IPS DF 19.7 (cell line): ENCODE measurements at regions not wholly inside any gene's neighbourhood (a gene's known extent, or its start where the extent isn't known, plus 50 kb on each side); places are given as distances from the start of the nearest gene placed in this dataset.

Experiments used
- DNase-seq: peaks from one replicate; pipeline ENCODE4 v3.0.0-alpha.2; 2013; ENCODE audit warnings: low read depth, low spot score

DNA sequence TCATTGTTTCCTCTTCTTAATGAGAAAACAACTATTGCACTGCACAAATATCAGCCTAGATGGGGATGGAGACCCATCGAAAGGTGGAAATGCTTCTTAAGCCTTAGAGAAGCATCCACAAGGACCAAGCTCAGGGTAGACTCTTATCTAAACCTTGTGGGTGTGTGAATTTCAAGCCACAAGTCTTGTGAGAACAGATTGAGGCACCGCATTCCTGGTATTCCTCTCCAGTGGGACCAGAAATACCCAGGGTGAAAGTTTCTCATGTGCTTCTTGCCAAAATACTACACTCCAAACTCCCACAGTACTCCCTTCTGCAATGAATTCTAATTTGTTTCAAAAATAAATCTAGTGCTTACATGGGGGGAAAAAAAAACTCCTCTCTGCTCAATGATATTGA is 375.6 kb downstream of the PDGFC start:
- no peak for DNase-seq

DNA sequence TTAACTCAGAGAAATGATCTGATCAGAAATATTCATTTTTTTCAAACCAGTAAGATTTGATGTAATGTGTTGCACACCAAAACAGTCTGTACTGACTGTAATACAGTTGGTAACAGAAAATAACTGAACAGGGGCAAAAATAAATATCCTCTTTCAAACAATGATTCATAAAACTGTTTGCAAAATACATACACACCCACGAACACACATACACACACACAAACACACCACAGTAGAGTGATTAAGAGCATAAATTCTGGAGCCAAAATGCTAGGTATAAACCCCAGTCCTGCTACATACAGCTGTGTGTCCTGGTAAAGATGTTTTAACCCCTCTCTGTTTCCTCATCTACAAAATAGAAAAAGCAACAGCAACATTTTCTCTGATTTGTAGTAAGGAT is 376.6 kb downstream of the PDGFC start:
- DNase-seq, result no peak

DNA sequence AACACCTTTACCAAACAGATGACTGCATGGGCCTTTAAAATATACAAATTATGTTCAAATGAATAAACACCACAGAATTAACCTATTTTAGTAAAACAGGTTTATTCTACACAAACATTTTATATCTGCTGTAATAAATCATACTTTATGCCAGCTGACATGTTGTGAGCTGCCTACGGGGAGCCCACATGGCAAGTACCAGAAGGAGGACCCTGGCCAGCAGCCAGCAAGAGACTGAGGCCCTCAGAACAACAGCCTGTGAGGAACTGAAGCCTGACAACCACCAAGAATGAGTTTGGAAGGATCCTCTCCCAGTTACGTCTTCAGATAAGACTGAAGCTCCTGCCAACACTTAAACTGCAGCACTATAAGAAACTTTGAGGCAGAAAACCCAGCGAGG is 377.0 kb downstream of the PDGFC start:
- DNase-seq, result no peak

GRCh38 chr4:156593464-156593863 is 378.1 kb downstream of the PDGFC start:
- DNase-seq, result no peak

DNA sequence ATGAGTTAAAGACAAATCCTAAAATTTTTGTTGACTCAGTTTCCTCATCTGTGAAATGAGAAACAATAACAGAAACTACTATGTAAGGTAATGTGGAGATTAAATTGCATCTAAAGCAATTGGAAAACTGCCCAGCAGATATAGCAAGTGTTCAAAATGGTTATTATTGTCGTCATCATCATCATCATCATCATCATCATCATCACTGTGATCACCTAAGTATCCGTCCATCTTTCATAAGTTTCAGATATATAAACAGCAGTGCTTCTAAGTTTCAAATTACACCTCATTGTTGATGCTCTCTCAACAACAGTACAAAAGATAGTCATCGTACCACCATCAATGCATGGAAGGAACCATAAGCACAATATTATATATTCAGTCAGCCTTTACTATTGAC is 379.9 kb downstream of the PDGFC start:
- no peak for DNase-seq

GRCh38 chr4:156584100-156584499 is 387.5 kb downstream of the PDGFC start:
- DNase-seq, result no peak

DNA sequence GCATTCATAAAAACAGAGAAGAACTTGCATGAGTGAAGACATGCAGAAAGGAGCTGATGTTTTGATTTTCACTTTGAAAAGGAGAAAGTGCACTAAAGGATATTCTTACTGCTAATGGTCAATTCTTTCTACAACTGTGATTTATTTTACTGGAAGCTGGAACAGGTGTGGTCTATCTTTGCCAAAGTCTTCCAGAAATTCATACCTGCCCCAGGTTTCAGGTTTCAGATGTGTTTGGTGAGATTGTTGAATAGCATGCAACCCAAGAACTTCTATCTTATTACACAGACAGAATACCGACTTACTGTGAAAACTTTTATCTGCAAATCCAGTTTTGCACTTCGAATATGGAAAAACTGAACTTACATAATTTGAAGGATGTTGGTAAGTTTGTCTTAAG is 388.3 kb downstream of the PDGFC start:
- no peak for DNase-seq

DNA sequence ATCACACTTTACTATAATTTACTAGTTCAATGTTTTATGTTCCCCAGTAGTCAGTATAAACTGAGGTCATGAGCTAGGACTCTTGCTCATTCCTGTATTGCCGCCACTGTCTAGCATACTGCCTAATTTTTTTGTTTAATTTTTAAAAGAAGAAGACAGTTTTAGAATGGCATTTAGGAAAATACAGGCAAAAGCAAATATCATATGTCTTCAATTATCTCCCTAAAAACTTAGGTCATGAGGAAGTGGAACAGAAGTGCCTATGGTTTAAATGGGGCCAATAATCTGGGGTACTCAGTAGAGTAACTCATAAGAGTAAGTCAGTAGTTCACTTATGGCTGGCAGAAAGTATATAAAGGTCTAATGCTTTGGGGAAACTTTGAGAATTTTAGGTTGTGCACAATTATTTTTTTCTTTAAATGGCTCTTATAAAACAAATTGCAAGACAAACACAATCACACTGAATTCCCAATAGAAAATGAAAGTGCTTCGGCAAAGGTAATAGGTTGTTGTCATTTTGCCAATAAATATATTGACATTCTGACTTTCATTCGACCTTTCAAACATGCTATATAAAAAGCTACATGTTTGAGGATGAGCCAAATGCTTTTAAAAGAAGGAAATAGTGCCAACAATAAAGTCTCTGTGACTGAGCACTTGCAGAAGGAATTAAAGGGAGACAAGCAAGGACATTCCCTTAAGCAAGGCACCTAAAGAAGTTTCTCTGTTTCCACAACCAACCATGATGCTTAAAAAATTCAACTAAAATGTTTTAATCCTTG is 390.1 kb downstream of the PDGFC start:
- no peak for DNase-seq

GRCh38 chr4:156578713-156579112 is 392.9 kb downstream of the PDGFC start:
- DNase-seq, result no peak

DNA sequence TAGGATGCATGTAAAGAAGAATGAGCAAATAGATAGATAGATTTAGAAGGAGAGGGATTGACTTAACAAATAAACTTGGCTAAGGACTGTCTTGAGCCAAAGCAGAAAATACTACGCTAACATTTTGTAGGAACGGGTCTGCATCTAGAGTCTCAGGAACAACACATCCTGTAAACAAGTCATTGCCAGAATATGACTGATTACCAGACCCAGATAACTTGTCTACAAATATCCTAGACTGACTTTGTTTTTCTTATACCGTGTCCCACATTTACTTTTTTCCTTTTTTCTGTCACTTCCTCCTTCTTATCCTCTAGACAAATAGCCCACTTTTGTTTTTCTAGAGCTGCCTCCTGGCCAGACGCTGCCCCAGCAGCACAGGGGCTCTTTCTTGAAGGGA is 393.6 kb downstream of the PDGFC start:
- DNase-seq, result no peak

DNA sequence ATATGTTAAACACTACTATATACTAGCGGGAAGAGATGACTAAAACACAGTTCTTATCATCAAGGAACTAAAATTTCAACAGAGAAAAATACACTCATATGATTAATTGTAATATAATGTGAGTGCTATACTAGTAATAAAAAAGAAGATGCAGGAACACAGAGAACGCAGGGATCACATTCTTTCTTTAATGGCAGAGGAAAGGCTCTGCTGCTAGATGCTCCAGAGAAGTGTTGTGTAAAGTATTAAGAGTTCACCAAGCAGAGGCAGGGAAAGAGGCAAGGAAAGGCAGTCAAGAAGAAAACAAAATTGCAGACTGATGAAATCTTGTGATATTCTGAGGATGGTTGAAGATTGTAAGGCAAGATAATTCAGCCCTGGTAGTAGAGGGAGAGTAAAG is 394.7 kb downstream of the PDGFC start:
- DNase-seq, result no peak

- no peak for DNase-seq
These were observed 396.0 kb downstream of the PDGFC start for GRCh38 chr4:156575430-156576073.

DNA sequence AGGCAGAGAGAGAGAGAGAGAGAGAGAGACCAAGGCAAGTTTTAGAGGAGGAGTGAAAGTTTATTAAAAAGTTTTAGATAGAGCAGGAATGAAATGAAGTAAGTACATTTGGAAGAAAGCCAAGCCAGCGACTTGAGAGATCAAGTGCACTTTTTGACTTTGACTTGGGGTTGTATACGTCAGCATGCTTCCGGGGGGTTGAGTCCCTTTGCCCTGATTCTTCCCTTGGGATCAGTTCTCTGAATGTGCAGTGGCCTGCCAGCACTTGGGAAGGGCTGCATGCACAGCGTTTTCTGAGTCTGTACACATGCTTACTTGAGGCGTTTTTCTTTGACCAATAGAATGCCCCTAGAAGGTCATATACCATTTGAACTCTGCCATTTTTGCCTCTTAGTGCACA is 400.5 kb downstream of the PDGFC start:
- no peak for DNase-seq

DNA sequence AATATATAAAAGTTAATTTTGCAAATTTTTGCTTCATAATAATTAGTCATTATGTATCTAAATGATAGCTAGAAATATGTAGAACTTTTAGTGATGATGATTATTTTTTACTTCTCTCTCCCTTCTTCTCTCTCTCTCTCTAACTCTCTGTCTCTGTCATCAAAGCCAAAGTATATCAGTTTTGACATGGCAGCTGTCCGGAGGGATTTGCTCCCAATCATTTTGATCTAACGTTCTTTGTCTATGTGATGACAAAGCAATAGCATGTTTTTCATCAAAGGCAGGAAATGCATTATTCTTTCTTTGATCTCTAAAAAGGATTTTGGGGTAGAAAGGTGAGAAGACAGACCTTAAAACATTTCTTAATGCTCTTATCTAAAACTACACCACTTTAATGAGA is 402.1 kb downstream of the PDGFC start:
- DNase-seq, result no peak

- DNase-seq, result no peak
These were observed 403.1 kb downstream of the PDGFC start for GRCh38 chr4:156568484-156568883.

GRCh38 chr4:156568041-156568440 is 403.6 kb downstream of the PDGFC start:
- no peak for DNase-seq

DNA sequence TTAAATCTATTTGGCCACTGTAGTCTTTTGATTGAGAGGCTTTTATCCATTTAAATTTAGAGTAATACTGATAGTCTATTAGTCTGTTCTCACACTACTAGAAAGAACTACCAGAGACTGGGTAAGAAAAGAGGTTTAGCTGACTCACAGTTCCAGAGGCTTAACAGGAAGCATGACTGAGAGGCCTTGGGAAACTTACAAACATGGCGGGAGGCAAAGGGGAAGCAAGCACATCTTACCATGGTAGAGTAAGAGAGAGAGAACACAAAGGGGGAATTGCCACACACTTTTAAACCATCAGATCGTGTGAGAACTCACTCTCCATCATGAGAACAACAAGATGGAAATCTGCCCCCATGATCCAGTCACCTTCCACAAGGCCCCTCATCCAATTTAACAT is 410.9 kb downstream of the PDGFC start:
- no peak for DNase-seq

DNA sequence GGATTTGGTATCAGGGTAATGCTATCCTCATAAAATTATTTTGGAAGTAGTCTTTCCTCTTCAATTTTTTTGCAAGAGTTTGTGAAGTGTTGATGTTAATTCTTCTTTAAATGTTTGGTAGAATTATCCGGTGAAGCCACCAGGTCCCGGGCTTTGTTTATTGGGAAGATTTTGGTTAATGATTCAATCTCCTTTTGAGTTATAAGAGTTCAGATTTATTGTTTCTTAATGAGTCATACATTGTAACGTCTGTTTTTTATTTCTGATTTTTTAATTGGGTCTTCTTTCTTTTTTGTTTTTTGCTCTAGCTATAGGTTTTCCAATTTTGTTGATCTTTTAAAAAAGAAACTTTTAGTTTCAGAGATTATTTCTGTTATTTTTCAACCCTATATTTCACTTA is 412.3 kb downstream of the PDGFC start:
- DNase-seq, result no peak

GRCh38 chr4:156558373-156559025 is 413.1 kb downstream of the PDGFC start:
- DNase-seq, result no peak

GRCh38 chr4:156557920-156558319 is 413.7 kb downstream of the PDGFC start:
- no peak for DNase-seq

- DNase-seq, result no peak
These were observed 415.3 kb downstream of the PDGFC start for GRCh38 chr4:156556336-156556735.

- DNase-seq, result no peak
These were observed 417.9 kb downstream of the PDGFC start for GRCh38 chr4:156553659-156554058.

- DNase-seq, result no peak
These were observed 423.7 kb downstream of the PDGFC start for GRCh38 chr4:156547891-156548290.
